ENCODE measurements at regions not wholly inside any gene's neighbourhood (a gene's known extent, or its start where the extent isn't known, plus 50 kb on each side); places are given as distances from the start of the nearest gene placed in this dataset.

DNA sequence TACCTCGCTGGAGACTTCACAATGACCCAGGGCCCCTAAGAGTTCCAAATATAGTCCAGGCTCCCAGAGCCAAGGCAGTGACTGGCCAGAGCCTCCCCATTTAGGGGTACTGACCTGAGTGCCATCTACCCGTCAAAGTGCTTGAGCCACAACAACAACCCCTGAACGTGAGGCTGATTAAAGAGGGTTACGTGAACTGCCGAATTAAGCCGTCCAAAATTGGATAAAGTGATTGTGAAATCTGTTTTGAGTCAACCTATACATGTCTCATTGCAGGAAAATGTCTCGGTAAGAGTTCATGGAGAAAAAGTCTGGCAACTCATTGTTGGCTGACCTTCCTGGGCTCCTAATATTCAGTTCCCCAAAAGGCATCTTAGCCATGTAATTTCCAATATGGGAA lies 116.3 kb downstream of the TTC32 start:
- ChIA-PET POLR2A (no interaction called here), CTCF (no interaction called here)
- intact Hi-C loops (cut with micrococcal nuclease; ENCODE audit: unreplicated experiment) (no loop called here), in situ Hi-C loops (cut with HindIII; ENCODE audit: low pct_unique_long_range_greater_than_20kb, low sequenced_read_pairs) (no loop called here)
- H3K4me1 ChIP-seq (ENCODE audit: control insufficient read depth, insufficient read depth, low read length), result no peaks in the 10 kb centered on the region; the same call in 1 of the 2 replicates
- ATAC-seq, result no peak
- no peak overlapping the region for H3K27ac ChIP-seq (ENCODE audit: low read length)
- no peak for TF ChIP-seq TCF7L2 (IDR thresholded peaks at IDR 0.05; ENCODE audit: low read depth, low read length)
- TF ChIP-seq, protein P1, sequence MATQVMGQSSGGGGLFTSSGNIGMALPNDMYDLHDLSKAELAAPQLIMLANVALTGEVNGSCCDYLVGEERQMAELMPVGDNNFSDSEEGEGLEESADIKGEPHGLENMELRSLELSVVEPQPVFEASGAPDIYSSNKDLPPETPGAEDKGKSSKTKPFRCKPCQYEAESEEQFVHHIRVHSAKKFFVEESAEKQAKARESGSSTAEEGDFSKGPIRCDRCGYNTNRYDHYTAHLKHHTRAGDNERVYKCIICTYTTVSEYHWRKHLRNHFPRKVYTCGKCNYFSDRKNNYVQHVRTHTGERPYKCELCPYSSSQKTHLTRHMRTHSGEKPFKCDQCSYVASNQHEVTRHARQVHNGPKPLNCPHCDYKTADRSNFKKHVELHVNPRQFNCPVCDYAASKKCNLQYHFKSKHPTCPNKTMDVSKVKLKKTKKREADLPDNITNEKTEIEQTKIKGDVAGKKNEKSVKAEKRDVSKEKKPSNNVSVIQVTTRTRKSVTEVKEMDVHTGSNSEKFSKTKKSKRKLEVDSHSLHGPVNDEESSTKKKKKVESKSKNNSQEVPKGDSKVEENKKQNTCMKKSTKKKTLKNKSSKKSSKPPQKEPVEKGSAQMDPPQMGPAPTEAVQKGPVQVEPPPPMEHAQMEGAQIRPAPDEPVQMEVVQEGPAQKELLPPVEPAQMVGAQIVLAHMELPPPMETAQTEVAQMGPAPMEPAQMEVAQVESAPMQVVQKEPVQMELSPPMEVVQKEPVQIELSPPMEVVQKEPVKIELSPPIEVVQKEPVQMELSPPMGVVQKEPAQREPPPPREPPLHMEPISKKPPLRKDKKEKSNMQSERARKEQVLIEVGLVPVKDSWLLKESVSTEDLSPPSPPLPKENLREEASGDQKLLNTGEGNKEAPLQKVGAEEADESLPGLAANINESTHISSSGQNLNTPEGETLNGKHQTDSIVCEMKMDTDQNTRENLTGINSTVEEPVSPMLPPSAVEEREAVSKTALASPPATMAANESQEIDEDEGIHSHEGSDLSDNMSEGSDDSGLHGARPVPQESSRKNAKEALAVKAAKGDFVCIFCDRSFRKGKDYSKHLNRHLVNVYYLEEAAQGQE (IDR thresholded peaks at IDR 0.05; ENCODE audit: insufficient read depth in 1 of 2, low read depth in 2 of 2, low read length in 1 of 2), result no peak
- TF ChIP-seq, protein P2, sequence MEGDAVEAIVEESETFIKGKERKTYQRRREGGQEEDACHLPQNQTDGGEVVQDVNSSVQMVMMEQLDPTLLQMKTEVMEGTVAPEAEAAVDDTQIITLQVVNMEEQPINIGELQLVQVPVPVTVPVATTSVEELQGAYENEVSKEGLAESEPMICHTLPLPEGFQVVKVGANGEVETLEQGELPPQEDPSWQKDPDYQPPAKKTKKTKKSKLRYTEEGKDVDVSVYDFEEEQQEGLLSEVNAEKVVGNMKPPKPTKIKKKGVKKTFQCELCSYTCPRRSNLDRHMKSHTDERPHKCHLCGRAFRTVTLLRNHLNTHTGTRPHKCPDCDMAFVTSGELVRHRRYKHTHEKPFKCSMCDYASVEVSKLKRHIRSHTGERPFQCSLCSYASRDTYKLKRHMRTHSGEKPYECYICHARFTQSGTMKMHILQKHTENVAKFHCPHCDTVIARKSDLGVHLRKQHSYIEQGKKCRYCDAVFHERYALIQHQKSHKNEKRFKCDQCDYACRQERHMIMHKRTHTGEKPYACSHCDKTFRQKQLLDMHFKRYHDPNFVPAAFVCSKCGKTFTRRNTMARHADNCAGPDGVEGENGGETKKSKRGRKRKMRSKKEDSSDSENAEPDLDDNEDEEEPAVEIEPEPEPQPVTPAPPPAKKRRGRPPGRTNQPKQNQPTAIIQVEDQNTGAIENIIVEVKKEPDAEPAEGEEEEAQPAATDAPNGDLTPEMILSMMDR (IDR thresholded peaks at IDR 0.05), result no peak
- TF ChIP-seq POLR2AphosphoS5 (IDR thresholded peaks at IDR 0.05; ENCODE audit: low read depth, low read length), result no peak
- no peaks in the 10 kb centered on the region for H3K36me3 ChIP-seq (ENCODE audit: control insufficient read depth, insufficient read depth, low read length)
- no peaks in the 10 kb centered on the region for H3K27me3 ChIP-seq (ENCODE audit: control insufficient read depth, insufficient read depth, low read length)
- H3K9me3 ChIP-seq (ENCODE audit: control insufficient read depth, insufficient read depth, low read depth, low read length), result no peaks in the 10 kb centered on the region
- no TSS peak for BruUV-seq (replicated peaks)
- no peak for DNase-seq (ENCODE audit: low read depth, low spot score)
- H3K4me3 ChIP-seq (ENCODE audit: low read depth in 2 of 2, low read length in 2 of 2), result no peak overlapping the region

DNA sequence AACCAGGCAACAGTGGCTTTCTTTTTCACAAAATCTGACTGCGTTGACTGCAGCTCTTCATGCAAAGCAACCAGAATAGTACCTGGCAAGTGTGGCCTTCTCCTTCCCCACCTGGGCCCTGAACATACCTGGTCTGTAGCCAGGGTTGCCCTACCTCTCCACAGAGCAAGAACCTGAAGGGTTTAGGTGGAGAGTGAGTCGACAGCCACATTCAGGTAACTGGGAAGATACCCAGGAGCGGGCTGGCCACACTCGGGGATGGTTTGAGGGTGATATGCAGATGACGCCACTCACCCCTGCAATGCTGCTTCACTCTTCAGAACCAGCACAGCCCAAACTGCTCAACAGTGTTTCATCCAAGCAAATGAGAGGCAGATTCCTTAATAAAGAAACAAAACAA lies 117.3 kb downstream of the TTC32 start:
- in situ Hi-C loops (cut with HindIII; ENCODE audit: low pct_unique_long_range_greater_than_20kb, low sequenced_read_pairs) (no loop called here), intact Hi-C loops (cut with micrococcal nuclease; ENCODE audit: unreplicated experiment) (no loop called here)
- ChIA-PET CTCF (no interaction called here), POLR2A (no interaction called here)
- BruUV-seq (replicated peaks), result no TSS peak
- Histone ChIP-seq H3K4me1 (ENCODE audit: control insufficient read depth, insufficient read depth, low read length) (no peaks in the 10 kb centered on the region; the same call in 1 of the 2 replicates), H3K36me3 (ENCODE audit: control insufficient read depth, insufficient read depth, low read length) (no peaks in the 10 kb centered on the region), H3K9me3 (ENCODE audit: control insufficient read depth, insufficient read depth, low read depth, low read length) (no peaks in the 10 kb centered on the region), H3K27me3 (ENCODE audit: control insufficient read depth, insufficient read depth, low read length) (no peaks in the 10 kb centered on the region), H3K4me3 (ENCODE audit: low read depth in 2 of 2, low read length in 2 of 2) (no peak overlapping the region), H3K27ac (ENCODE audit: low read length) (no peak overlapping the region)
- ATAC-seq (no peak), DNase-seq (ENCODE audit: low read depth, low spot score) (no peak)
- TF ChIP-seq SIN3A (IDR thresholded peaks at IDR 0.05; ENCODE audit: borderline replicate concordance, insufficient read depth, low read depth, low read length) (no peak), POLR2AphosphoS5 (IDR thresholded peaks at IDR 0.05; ENCODE audit: low read depth, low read length) (no peak), TCF7L2 (IDR thresholded peaks at IDR 0.05; ENCODE audit: low read depth, low read length) (no peak)
- TF ChIP-seq, protein P1 (IDR thresholded peaks at IDR 0.05; ENCODE audit: insufficient read depth in 1 of 2, low read depth in 2 of 2, low read length in 1 of 2), result no peak
- TF ChIP-seq, protein P2 (IDR thresholded peaks at IDR 0.05), result no peak
